ENCODE measurements at regions not wholly inside any gene's neighbourhood (a gene's known extent, or its start where the extent isn't known, plus 50 kb on each side); places are given as distances from the start of the nearest gene placed in this dataset.

- Histone ChIP-seq H3K79me2 (ENCODE audit: control insufficient read depth, insufficient read depth, low read length) (no peaks in the 10 kb centered on the region), H3K4me3 (no peak overlapping the region), H4K20me1 (ENCODE audit: control insufficient read depth, insufficient read depth) (no peaks in the 10 kb centered on the region), H3K9ac (ENCODE audit: control insufficient read depth, insufficient read depth, low read length) (no peak overlapping the region), H3K4me2 (ENCODE audit: control insufficient read depth, insufficient read depth) (no peak overlapping the region), H3K27me3 (replicated peaks in 1 of 2; ENCODE audit: control insufficient read depth in 2 of 2, insufficient read depth in 2 of 2, low read length in 1 of 2) (no peaks in the 10 kb centered on the region), H3K4me1 (ENCODE audit: control insufficient read depth, insufficient read depth, low read length) (peaks cover 15% of the 10 kb centered on the region; the same call in 1 of the 2 replicates), H3K9me3 (replicated peaks; ENCODE audit: control insufficient read depth, insufficient read depth, low read length) (peaks cover 3% of the 10 kb centered on the region; the same call in 2 of the 3 replicates), H3K36me3 (ENCODE audit: control insufficient read depth in 2 of 2, insufficient read depth in 2 of 2, low read length in 1 of 2) (no peaks in the 10 kb centered on the region), H2AFZ (ENCODE audit: control insufficient read depth, low read depth, low read length) (no peak overlapping the region; the same call in 1 of the 2 replicates), H3K27ac (ENCODE audit: control insufficient read depth, insufficient read depth) (no peak overlapping the region)
- in situ Hi-C loops (cut with MboI), result loop anchor here (10.0 kb wide), 1 partner anchor 57 kb away; no protein-coding TSS in a partner anchor
- ATAC-seq (no peak), DNase-seq (ENCODE audit: low read depth, low spot score) (no peak), FAIRE-seq (no peak)
- no TSS peak for BruUV-seq (replicated peaks)
- 46% methylated on average over 7 of the region's 9 CpGs for WGBS (ENCODE audit: insufficient coverage, insufficient replicate concordance, low lambda C conversion rate, missing lambda C conversion rate)
- intact Hi-C loops (cut with micrococcal nuclease; ENCODE audit: unreplicated experiment), result loop anchor here (10.0 kb wide), 1 partner anchor 233 kb away; no protein-coding TSS in a partner anchor
- TF ChIP-seq MEF2B (IDR thresholded peaks at IDR 0.05; ENCODE audit: partially characterized antibody, poor library complexity, severe bottlenecking) (no peak), EED (IDR thresholded peaks at IDR 0.05; ENCODE audit: low read depth) (0 out of 2 replicates have a peak, but pooled peaks have one; percentile 30)
- RAD21 ChIA-PET (ENCODE audit: unreplicated experiment), result interaction anchor here (0.6 to 1.3 kb wide), 2 partner anchors 79 to 650 kb away, joined by 3 to 4 read pairs; no protein-coding TSS in a partner anchor
- CTCF ChIA-PET, result interaction anchor here (0.6 kb wide), 1 partner anchor 1226 kb away, joined by 3 read pairs; no protein-coding TSS in a partner anchor
- SMC1A ChIA-PET (ENCODE audit: uncharacterized antibody, unreplicated experiment), result interaction anchor here (1.0 to 1.2 kb wide), 2 partner anchors 80 to 137 kb away, joined by 3 to 4 read pairs; no protein-coding TSS in a partner anchor
- POLR2A ChIA-PET, result interaction anchor here (0.6 kb wide), 2 partner anchors 64 to 218 kb away, joined by 3 read pairs; no protein-coding TSS in a partner anchor
Measured at GRCh38 chr12:124687174-124687902, 119.9 kb upstream of the NCOR2 start.

GRCh38 chr12:124686370-124687173 is 119.2 kb upstream of the NCOR2 start:
- in situ Hi-C loops (cut with MboI) (loop anchor here (10.0 kb wide), 1 partner anchor 58 kb away; no protein-coding TSS in a partner anchor), intact Hi-C loops (cut with micrococcal nuclease; ENCODE audit: unreplicated experiment) (loop anchor here (10.0 kb wide), 1 partner anchor 232 kb away; no protein-coding TSS in a partner anchor)
- DNase-seq (ENCODE audit: low read depth, low spot score), result no peak
- FAIRE-seq, result no peak
- ATAC-seq, result no peak
- BruUV-seq (replicated peaks), result no TSS peak
- Histone ChIP-seq H4K20me1 (ENCODE audit: control insufficient read depth, insufficient read depth) (no peaks in the 10 kb centered on the region), H3K9ac (ENCODE audit: control insufficient read depth, insufficient read depth, low read length) (no peak overlapping the region), H3K79me2 (ENCODE audit: control insufficient read depth, insufficient read depth, low read length) (no peaks in the 10 kb centered on the region), H3K27ac (ENCODE audit: control insufficient read depth, insufficient read depth) (no peak overlapping the region), H3K4me3 (no peak overlapping the region), H3K27me3 (replicated peaks in 1 of 2; ENCODE audit: control insufficient read depth in 2 of 2, insufficient read depth in 2 of 2, low read length in 1 of 2) (no peaks in the 10 kb centered on the region), H3K4me2 (ENCODE audit: control insufficient read depth, insufficient read depth) (no peak overlapping the region), H3K9me3 (replicated peaks; ENCODE audit: control insufficient read depth, insufficient read depth, low read length) (no peaks in the 10 kb centered on the region; the same call in 2 of the 3 replicates), H3K36me3 (ENCODE audit: control insufficient read depth in 2 of 2, insufficient read depth in 2 of 2, low read length in 1 of 2) (no peaks in the 10 kb centered on the region), H3K4me1 (ENCODE audit: control insufficient read depth, insufficient read depth, low read length) (peaks cover 19% of the 10 kb centered on the region), H2AFZ (ENCODE audit: control insufficient read depth, low read depth, low read length) (no peak overlapping the region)
- CTCF ChIA-PET, result interaction anchor here (0.6 to 1.0 kb wide), 3 partner anchors 23 to 1227 kb away, joined by 3 read pairs; no protein-coding TSS in a partner anchor
- POLR2A ChIA-PET, result interaction anchor here (0.6 kb wide), 1 partner anchor 219 kb away, joined by 3 read pairs; no protein-coding TSS in a partner anchor
- SMC1A ChIA-PET (ENCODE audit: uncharacterized antibody, unreplicated experiment), result no interaction called here
- RAD21 ChIA-PET (ENCODE audit: unreplicated experiment), result interaction anchor here (1.3 kb wide), 1 partner anchor 80 kb away, joined by 3 read pairs; no protein-coding TSS in a partner anchor
- 83% methylated on average over 9 of the region's 9 CpGs for WGBS (ENCODE audit: insufficient coverage, insufficient replicate concordance, low lambda C conversion rate, missing lambda C conversion rate)
- TF ChIP-seq NFYB (IDR thresholded peaks at IDR 0.05; ENCODE audit: insufficient read depth, low read depth, low read length) (peak; percentile 66), TCF12 (IDR thresholded peaks at IDR 0.05; ENCODE audit: low read depth, low read length) (no peak), RUNX3 (IDR thresholded peaks at IDR 0.05; ENCODE audit: low read length) (no peak), LARP7 (IDR thresholded peaks at IDR 0.05) (no peak), SMAD1 (IDR thresholded peaks at IDR 0.05; ENCODE audit: low read depth, partially characterized antibody) (no peak), SMC3 (IDR thresholded peaks at IDR 0.05; ENCODE audit: borderline replicate concordance, low read length) (no peak), STAT1 (conservative IDR thresholded peaks at IDR 0.05) (no peak), SIX5 (IDR thresholded peaks at IDR 0.05; ENCODE audit: low read depth, low read length, severe bottlenecking) (no peak), ETV6 (conservative IDR thresholded peaks at IDR 0.05 in 1 of 2, IDR thresholded peaks at IDR 0.05 in 1 of 2; ENCODE audit: borderline replicate concordance in 1 of 2, low read depth in 1 of 2) (no peak), USF1 (IDR thresholded peaks at IDR 0.05; ENCODE audit: borderline replicate concordance, extremely low read length, insufficient read depth, low read depth, low read length) (peak; percentile 44), TCF3 (IDR thresholded peaks at IDR 0.05; ENCODE audit: borderline replicate concordance, insufficient read depth, low read depth, low read length) (no peak)
